ENCODE measurements at regions not wholly inside any gene's neighbourhood (a gene's known extent, or its start where the extent isn't known, plus 50 kb on each side); places are given as distances from the start of the nearest gene placed in this dataset.
"Not testable (repeated sequence)": the region's sequence is repeated elsewhere in the genome, so short reads cannot be mapped to it uniquely, and the experiment has no call there.

- no peak for TF ChIP-seq POLR2A (IDR thresholded peaks at IDR 0.05; ENCODE audit: low read depth, low read length)
- DNase-seq (ENCODE audit: insufficient read length, low spot score) (no peak), FAIRE-seq (no peak)
These were observed 120.8 kb upstream of the PCDH20 start for GRCh38 chr13:61536433-61536832.

GRCh38 chr13:61531383-61532065 lies 115.9 kb upstream of the PCDH20 start:
- DNase-seq (ENCODE audit: insufficient read length, low spot score) (no peak), FAIRE-seq (no peak)
- TF ChIP-seq POLR2A (IDR thresholded peaks at IDR 0.05; ENCODE audit: low read depth, low read length) = no peak

GRCh38 chr13:61519214-61519613 lies 103.6 kb upstream of the PCDH20 start:
- not testable (repeated sequence) for FAIRE-seq; DNase-seq (ENCODE audit: insufficient read length, low spot score)

GRCh38 chr13:61508936-61509335 lies 93.3 kb upstream of the PCDH20 start:
- no peak for TF ChIP-seq POLR2A (IDR thresholded peaks at IDR 0.05; ENCODE audit: low read depth, low read length)
- DNase-seq (ENCODE audit: insufficient read length, low spot score) (no peak), FAIRE-seq (no peak)

- no peak for FAIRE-seq
- TF ChIP-seq POLR2A (IDR thresholded peaks at IDR 0.05; ENCODE audit: low read depth, low read length) = no peak
- no peak for DNase-seq (ENCODE audit: insufficient read length, low spot score)
These were observed 84.5 kb upstream of the PCDH20 start for GRCh38 chr13:61500176-61500575.

GRCh38 chr13:61495648-61496047 lies 80.0 kb upstream of the PCDH20 start:
- DNase-seq (ENCODE audit: insufficient read length, low spot score) (no peak), FAIRE-seq (no peak)
- no peak for TF ChIP-seq POLR2A (IDR thresholded peaks at IDR 0.05; ENCODE audit: low read depth, low read length)

- DNase-seq (ENCODE audit: insufficient read length, low spot score); FAIRE-seq: not testable (repeated sequence)
These were observed 77.9 kb upstream of the PCDH20 start for GRCh38 chr13:61493556-61493955.

GRCh38 chr13:61486496-61486895 lies 70.8 kb upstream of the PCDH20 start:
- FAIRE-seq (no peak), DNase-seq (ENCODE audit: insufficient read length, low spot score) (no peak)
- no peak for TF ChIP-seq POLR2A (IDR thresholded peaks at IDR 0.05; ENCODE audit: low read depth, low read length)

- DNase-seq (ENCODE audit: insufficient read length, low spot score) (no peak), FAIRE-seq (no peak)
- TF ChIP-seq POLR2A (IDR thresholded peaks at IDR 0.05; ENCODE audit: low read depth, low read length) = no peak
These were observed 69.6 kb upstream of the PCDH20 start for GRCh38 chr13:61485128-61485765.

- FAIRE-seq (no peak), DNase-seq (ENCODE audit: insufficient read length, low spot score) (no peak)
- no peak for TF ChIP-seq POLR2A (IDR thresholded peaks at IDR 0.05; ENCODE audit: low read depth, low read length)
These were observed 62.0 kb upstream of the PCDH20 start for GRCh38 chr13:61477619-61478018.

- FAIRE-seq (no peak), DNase-seq (ENCODE audit: insufficient read length, low spot score) (no peak)
- TF ChIP-seq POLR2A (IDR thresholded peaks at IDR 0.05; ENCODE audit: low read depth, low read length) = no peak
These were observed 55.1 kb upstream of the PCDH20 start for GRCh38 chr13:61470786-61471185.

GRCh38 chr13:61466280-61466679 lies 50.6 kb upstream of the PCDH20 start:
- no peak for DNase-seq (ENCODE audit: insufficient read length, low spot score)
- FAIRE-seq = no peak
- no peak for TF ChIP-seq POLR2A (IDR thresholded peaks at IDR 0.05; ENCODE audit: low read depth, low read length)

Data from H54 (cell line).